Fibroblast of peridontal ligament (primary cell): ENCODE measurements at regions not wholly inside any gene's neighbourhood (a gene's known extent, or its start where the extent isn't known, plus 50 kb on each side); places are given as distances from the start of the nearest gene placed in this dataset.

Experiments
- DNase-seq: peaks from one replicate; pipeline ENCODE4 v3.0.0-alpha.2; 2010; ENCODE audit errors: extremely low read depth

DNA sequence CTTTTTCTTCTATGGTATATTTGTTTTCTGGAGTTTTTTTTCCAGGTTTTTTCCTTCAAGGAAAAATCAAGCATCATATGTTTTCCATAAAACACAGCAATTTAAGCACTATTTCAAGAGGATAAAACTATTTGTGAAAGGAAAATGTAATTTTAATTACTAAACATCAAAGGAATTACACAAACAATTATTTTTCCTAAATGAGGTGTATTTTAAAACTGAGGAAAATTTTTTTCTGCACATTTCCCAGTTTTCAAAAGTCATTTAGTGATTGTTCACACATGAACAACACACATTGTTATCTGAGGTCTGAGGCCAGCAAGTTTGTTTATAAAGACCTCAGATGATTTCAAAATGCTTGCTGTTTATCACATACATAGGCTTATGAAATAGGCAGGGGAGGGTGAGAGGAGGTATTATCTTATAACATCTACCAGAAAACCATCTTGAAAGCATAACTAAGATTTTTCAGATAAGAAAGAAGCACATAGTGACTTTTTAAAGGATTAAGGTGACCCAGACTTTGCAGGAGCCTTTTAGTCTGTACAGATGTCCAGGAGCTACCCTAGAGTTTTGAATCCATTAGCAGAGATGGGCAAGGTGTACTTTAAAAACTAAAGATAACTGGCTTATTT is 381.6 kb downstream of the GJA1 start:
- peak; percentile 53 for DNase-seq

DNA sequence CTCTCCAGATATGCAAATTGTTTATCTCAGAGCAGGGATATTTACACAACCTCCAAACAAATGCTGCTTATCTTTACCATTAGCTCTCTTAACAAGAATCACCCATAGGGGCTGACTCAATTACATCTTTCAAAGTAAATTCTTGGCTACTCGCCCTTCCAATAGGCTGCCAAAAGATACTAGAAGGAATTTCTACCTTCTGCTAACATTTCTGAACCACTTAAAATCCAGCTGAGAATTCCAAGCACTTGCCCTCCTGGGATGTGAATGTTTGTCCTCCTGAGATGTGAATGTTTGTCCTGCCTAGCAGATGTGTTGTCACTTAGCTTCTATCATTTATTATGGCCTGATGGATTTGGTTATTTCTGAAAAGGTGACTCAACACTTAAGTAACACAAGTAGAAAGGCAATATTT is 388.0 kb downstream of the GJA1 start:
- peak; percentile 63 for DNase-seq

DNA sequence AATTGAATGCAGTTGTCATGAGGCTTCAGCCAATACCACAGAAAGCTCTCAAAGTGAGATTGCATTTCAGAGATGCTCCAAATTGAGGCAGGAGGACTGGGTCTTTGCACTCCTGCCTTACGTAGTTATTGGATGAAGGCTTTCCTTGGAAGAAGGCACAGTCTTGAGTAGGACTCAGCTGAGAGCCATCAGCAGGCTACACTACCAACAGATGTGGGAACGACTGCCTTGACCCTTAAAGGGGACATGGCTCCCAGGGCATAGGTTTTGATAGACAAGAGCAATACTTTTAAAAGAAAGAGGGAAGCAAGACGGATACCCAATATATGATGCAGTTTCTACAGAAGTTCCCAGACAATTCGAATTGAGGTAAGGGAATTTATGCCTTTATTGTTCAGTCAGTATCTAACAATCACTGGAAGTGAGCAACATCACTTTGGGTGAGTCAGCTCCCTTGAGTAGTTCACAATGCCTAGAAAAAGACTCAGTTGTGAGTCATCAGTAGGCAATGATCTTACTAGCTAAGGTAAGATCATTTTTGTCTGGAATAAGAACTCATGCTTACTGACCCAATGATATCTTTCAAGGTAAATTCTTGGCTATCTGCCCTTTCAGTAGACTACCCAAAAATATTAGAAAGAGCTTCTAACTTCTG is 390.8 kb downstream of the GJA1 start:
- DNase-seq, result peak; percentile 89

DNA sequence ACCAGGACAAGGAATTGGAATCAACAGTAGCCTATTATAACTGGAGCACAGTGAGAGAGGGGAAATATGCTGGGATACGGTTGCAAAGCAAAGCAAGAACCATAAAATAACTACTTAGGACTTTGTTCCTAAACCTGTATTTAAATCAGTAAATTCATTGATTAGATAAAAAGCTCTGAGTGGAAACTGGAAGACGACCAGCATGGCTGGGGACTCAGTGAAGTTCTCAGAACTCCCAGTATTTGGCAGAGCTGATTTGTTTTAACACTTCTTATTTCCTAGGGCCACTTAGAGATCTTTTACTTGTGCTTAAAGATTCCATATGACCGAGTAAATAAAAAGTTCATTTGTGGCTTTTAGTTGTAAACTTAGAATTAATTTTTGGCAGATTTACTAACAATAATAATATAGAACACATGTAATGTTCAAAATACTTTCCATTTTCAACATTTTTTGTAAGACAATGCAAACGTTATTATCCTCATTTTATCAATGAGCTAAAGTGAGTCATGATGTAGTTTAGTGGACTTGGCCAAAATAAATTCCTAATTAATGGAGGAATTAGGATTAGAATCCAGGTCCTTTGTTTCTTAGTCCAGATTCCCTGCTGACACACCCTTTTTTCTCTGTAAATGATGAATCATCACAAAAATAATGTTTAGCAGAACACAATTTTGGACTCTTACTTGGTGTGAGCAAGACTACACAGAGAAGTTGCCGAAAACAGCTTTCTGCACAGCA is 392.9 kb downstream of the GJA1 start:
- peak; percentile 17 for DNase-seq

DNA sequence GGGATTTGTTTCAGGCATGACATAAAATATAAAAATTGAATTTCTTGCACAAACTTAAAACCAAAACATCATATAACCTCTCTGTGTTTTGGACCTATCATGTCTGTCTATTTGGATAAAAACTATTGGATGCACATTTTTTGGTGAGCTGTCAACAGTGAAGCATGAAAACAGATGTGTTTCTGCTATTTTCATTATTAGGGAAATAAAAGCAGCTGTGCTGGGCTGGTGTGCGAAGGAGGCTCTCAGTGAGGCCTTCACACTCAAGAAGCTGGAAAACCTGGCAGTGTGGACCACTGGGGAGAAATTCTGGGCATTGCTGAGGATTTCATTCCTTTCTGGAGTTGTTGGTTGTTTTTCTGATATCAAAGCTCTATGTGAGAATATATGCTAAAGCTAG is 395.3 kb downstream of the GJA1 start:
- peak; percentile 63 for DNase-seq

DNA sequence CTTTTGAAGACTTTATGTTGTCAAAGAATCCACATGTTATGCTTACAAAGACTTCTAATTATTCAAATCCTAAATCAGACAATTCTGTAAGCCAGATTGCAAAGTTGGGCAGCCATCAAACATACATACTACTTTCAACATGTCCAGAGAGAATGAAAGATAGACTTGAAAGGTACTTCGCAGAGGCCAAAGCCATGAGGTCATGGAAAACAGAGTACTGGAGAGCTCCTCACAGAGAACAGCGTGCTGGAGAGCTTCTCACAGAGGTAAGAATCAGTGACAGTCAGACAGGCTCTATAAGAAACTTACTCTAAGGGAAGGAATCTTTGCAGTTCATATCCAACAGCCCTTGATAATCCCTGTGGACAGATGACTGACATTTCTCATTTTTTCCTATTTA is 400.2 kb downstream of the GJA1 start:
- DNase-seq, result no peak

DNA sequence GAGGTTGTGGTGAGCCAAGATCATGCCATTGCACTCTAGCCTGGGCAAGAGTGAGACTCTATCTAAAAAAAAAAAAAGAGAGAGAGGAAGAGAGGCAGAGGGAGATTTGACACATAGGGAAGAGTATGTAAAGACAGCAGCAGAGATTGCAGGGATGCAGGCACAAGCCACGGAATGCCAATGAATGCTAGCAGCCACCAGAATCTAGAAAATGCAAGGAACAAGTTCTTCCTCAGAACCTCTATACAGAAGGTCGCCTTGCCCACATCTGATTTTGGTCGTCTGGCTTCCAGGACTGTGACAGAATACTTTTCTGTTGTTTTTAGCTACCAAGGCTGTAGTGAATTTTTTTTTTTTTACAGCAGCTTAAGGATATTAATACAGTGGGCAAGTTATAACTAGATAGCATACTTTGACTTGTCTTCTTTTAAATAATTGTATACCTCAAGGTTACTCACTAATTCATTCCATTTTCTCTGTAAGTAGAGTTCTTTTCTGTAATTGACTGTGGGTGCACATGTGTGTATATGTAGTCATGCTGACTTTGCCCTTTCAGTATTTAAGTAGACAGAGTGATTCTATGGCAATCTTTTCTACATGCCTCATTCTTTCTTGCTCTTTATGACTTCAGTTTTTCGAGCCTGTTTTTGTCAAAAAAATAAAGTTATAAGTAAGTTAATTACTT is 402.2 kb downstream of the GJA1 start:
- DNase-seq, result no peak

DNA sequence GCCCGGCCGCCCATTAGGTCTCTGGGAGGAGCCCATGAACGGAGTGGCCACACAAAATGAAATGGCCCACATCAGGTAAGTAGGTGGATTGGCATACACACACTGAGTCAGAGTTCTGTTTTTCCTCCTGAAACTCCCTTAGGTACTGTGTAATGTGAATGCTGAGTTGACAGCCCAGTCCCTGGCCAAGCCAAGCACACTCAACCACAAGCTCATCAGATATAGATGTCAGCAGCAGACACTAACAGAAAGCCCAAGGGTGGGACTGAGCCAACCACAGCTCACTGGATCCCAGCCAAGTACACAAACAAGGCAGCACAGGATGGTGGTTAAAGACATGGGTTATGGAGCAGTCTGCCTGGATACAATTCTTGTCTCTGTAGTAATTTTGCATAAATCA is 403.4 kb downstream of the GJA1 start:
- DNase-seq, result peak; percentile 70

DNA sequence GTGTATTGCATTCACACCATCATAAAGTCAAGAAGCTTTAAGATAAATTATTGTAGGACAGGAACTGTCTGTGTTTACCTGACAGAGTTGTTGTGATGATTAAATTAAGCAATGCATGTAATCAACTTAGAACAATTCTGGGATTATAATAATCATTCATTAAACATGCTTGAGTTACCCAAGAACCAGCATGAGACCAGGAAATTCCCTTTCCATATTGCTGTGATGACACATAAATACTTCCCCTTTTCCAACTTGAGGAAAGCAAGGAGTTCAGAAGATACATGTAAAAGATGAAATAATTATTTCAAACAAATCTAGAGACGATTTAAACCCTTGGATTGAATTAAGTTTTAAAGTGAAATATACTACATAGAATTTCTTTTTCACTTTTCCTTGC is 404.4 kb downstream of the GJA1 start:
- peak; percentile 30 for DNase-seq

DNA sequence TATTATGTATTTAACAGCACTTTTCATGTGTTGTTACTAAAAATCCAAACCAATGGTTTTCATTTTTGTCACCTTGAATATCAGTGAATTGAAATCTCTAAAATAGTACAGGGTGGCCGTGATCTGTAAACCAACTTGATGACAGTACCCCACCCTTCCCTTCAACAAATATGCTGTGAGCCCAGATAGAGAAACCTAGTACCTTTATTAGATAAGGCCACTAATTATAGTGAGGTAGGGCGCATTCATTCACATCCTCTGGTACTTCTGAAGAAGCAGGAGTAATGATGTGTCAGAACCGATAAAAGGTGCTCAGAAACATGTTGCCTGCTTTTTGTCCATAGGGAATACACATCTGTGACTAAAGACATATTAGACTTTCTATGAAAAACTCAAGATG is 409.5 kb downstream of the GJA1 start:
- no peak for DNase-seq

DNA sequence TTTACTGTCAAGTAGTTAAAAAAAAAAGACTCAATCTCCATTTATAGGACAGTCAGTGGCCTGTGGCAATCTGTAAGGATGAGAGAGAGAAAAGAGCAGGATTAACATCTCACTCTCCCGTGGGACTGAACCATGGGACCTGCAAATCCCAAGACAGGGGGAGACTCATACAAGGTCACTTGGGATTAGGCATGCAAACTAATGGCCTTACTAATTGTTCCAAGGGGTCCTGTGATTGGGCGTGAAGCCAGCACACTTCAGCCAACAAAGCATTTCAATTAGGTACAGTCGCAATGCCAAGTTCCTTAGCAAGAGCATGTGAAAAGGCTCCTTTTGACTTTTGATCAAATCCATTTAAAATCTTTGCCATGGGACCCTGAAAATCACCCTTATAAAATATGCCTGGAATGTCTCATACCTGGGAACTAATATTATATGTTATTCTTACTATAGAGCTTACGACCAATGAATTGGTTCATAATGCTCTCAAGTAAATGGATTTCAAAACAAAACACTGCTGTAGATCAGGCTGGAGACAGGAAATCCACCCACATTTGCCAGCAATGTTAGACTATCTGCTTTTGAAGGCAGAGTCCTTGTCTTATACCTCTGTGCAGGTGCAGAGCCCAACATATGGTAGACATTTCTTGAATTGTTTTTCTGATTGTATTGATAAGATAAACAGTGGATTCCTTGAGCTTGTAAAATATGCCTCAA is 412.5 kb downstream of the GJA1 start:
- no peak for DNase-seq

DNA sequence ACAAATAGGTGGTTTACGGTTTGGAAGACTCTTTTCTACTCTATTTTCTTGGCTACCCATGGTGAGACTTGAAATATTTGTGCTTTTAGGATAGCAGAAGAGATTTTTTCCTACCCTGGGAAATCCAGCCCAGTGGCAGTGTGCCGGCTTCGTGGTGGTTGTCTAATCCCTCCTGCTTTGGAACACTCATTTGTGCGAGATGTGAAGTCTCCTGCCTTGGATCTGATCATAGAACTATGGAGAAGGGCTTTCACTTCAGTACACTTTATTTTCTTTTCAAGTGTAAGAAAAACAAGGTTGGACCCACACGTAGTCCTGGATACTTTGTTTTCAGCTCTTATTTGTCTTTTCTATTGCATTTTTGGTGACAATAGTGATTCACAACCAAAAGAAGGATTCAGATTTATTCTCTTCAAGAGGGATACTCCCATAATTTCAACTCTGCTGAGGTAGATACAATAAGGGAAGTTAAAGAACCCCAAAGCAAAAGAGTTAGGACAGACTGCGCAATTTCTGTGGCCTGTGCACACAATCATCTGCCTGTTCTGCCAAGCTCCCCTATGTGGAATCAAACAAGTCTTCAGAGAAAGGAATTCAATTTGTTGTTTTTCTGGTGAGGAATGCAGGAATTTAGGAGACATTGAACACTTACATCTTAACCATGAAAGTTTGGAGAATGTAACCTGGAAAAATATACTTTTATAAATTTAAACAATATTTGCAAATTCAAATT is 413.2 kb downstream of the GJA1 start:
- DNase-seq, result peak; percentile 32

DNA sequence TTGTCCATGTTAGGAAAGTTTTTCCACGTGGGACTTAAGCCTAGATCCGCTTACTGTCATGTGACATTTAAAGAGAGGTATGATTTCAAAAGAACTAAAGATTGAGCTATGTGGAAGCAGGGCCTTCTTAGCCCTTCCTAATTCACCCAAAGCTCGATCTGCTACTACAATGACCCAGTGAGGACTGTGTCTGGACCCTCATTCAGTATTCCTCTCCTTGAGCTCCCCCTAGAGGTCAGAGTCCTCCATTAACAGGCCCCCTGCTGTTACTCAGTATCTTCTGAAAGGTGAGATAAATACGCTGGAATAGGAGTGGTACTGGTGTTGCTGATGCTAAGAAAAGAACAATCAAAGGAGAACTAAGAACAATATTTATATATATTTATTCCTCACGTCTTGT is 414.0 kb downstream of the GJA1 start:
- peak; percentile 83 for DNase-seq

DNA sequence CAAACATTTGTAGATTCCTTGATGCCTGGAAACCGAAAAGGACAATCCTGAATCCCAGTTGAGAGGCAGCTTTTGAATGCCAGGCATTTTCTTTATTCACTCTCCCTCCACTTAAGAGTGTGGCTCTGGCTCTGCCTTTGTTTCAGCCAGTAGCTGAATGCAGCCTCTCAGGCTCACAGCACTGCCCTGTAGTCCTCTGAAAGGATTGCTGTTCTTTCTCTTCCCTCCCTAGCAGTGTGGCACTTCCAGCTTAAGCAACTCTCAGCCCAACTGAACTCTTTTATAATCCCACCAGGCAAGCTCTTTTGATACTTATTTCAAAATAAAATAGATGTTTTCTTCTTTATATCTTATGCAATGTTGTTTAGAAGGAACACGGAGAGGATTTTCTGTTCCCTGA is 415.6 kb downstream of the GJA1 start:
- DNase-seq, result peak; percentile 53

DNA sequence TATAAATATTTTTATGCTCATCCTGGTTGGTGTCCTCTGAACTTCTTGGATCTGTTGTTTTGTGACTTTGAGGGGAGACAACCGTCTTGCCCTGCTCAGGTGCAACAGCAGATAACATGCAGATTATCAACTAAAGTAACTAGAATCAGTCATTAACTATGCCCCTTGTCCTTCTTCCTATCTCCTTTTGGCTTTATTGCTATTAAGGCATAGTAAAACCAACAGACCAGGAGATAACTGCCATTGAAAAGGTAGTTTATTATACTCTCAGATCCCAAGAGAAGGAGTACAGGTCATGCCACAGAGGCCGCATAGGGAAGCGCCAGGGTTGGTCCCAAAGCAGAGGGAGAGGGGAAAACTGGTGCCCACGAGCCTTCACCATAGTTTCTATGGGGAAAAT is 418.2 kb downstream of the GJA1 start:
- DNase-seq, result no peak

DNA sequence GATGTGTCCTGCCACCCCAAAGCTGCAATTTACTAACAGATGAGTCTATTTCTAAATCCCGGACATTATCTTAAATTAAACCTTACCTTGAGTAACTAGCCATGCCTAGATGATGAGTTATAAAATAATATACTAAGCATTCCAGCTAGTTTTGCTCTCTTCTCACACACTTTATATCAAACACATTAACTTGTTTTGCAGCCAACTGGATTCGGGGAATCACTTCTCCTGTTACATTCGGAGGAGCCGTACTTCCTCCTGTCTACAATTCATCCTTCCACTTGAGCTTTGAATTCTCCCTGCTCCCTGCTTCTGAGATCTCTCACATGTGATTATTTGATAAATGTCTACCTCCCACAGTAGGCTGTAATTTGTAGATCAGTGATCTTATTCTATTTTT is 420.1 kb downstream of the GJA1 start:
- DNase-seq, result no peak

DNA sequence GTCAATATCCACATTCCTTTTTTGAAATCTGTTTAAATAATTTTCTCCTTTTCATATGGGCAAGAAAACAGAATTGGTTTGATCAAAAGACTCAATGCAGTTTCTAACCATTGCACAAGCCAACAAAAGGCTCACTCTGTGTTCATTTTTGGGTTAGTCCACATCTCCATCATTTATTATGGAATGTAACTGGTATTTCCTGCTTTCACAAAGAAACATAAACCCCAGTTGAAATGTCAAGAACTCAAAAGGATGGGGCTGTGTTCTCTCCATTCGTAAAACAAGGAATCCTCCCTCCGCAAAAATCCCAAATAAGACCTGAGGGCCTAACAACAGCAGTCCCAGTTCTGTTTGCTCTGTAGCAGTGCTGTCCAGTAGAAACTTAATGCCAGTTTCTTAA is 420.9 kb downstream of the GJA1 start:
- DNase-seq, result peak; percentile 88

DNA sequence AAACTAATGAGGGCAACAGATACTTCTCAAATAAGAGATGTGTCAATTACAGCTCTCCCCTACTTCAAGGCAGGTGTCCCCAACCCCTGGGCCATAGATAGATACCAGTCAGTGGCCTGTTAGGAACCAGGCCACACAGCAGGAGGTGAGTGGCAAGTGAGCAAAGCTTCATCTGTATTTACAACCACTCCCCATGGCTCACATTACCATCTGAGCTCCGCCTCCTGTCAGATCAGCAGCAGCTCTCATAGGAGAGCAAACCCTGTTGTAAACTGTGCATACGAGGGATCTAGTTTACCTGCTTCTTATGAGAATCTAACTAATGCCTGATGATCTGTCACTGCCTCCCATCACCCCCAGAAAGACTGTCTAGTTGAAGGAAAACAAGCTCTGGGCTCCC is 422.1 kb downstream of the GJA1 start:
- no peak for DNase-seq

DNA sequence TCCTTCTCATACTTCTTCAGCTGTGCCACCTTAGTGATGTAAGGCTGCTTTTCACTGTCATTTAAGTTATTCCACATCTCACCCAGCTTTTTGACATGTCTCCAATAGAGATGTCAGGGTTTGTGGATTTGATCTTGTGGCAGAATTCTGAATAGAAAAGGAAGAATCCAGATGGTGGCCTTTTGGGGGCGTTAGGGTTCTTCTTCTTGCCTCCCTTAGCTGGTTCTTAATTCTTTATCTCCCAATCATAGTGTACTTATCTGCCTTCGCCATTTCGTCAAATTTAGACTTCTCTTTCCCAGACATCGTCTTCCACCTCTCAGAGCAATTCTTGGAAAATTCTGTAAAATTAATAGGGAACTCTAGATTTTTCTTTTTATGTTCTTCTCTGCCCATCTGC is 422.9 kb downstream of the GJA1 start:
- DNase-seq, result no peak

DNA sequence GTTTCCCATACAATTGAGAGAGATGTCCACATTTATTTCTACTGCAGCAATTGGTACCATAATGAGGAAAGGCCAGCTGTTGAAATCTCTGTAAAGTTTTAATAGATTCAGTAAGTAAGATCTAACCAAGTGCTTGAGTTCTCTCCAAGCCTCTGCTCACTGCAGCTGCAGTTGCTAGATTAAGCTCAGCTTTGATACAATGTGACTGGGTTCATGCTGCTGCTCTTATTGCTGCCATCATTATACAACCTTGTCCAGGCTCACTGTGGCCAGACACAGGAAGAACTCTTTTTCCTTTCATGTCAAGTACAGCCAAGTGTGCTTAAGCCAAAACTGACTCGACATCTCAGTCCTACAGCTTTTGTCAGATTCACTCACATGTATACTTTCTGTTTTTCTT is 423.5 kb downstream of the GJA1 start:
- DNase-seq, result peak; percentile 52

DNA sequence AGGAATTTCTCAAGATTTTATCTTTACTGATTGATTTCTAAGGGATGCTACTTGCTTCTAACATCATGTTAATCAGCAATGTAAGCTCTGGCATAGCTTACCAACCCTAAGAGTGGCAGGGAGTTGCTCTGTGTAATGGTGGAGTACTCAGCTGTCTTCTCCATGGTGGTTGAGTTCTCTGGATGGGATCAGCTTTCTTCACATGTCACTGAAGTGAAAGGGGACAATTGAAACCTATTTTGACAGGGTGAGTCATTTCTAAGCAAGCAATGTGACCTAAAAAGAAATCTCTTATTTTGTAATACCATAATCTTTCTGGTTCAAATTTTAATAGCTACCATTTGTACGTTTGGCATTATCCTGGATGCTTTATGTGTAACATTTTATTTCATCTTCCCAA is 430.4 kb downstream of the GJA1 start:
- no peak for DNase-seq
